IMR-90 (cell line): ENCODE measurements at regions not wholly inside any gene's neighbourhood (a gene's known extent, or its start where the extent isn't known, plus 50 kb on each side); places are given as distances from the start of the nearest gene placed in this dataset.
"Not testable (repeated sequence)": the region's sequence is repeated elsewhere in the genome, so short reads cannot be mapped to it uniquely, and the experiment has no call there.

Experiments used
- ATAC-seq: fragments of 200-7000 bp; cut with Tn5 transposase; 2 replicates; pipeline ENCODE4 v1.9.1; 2020; ENCODE audit warnings: low read depth, mild to moderate bottlenecking, moderate library complexity
- BruUV-seq: library from RNA; stranded (reverse); fragments of 400-500 nt; replicated peaks from 2 replicates; lab custom pipeline; 2021; lab: Mats Ljungman, UMichigan
- CTCF ChIA-PET: fragments of 300-600 bp; formaldehyde crosslinking; extraction: SDS; loops from one replicate; lab custom pipeline; 2021; ENCODE audit warnings: antibody characterized with exemption; lab: Yijun Ruan, JAX
- POLR2A ChIA-PET: fragments of 300-600 bp; sonication (Branson Sonifier 250); formaldehyde crosslinking; loops from one replicate; lab custom pipeline; 2022; ENCODE audit warnings: antibody characterized with exemption; ENCODE audit not compliant: unreplicated experiment; lab: Charles Lee
- DNase-seq: peaks from one replicate; pipeline ENCODE4 v3.0.0; 2013
- H2AFZ ChIP-seq: replicated peaks from 2 replicates; pipeline ENCODE3; 2013; ENCODE audit warnings: low read length, mild to moderate bottlenecking; ENCODE audit not compliant: poor library complexity
- H2AK5ac ChIP-seq: 2 replicates; pipeline ENCODE4 v1.6.1; 2013; ENCODE audit warnings: low read depth, low read length, inconsistent platforms
- H2AK9ac ChIP-seq: replicated peaks from 2 replicates; pipeline ENCODE3; 2013; ENCODE audit warnings: mild to moderate bottlenecking, low read depth, low read length, moderate library complexity; ENCODE audit not compliant: poor library complexity
- H2BK120ac ChIP-seq: 2 replicates; pipeline ENCODE4 v1.6.1; 2013; ENCODE audit warnings: low read depth, low read length, inconsistent platforms
- H2BK15ac ChIP-seq: 3 replicates; pipeline ENCODE4 v1.6.1; 2013; ENCODE audit warnings: low read depth, low read length, inconsistent platforms
- H2BK20ac ChIP-seq: 2 replicates; pipeline ENCODE4 v1.6.1; 2013; ENCODE audit warnings: low read depth, mild to moderate bottlenecking, inconsistent platforms, low read length, moderate library complexity
- H2BK5ac ChIP-seq: 2 replicates; pipeline ENCODE4 v1.6.1; 2013; ENCODE audit warnings: mild to moderate bottlenecking, low read depth, low read length, inconsistent platforms; ENCODE audit not compliant: poor library complexity, severe bottlenecking
- H3K14ac ChIP-seq: replicated peaks from 2 replicates; pipeline ENCODE4 v1.6.1; 2013; ENCODE audit warnings: low read depth, low read length, inconsistent platforms
- H3K18ac ChIP-seq: 2 replicates; pipeline ENCODE4 v1.6.1; 2013; ENCODE audit warnings: low read depth, low read length, control low read depth
- H3K23ac ChIP-seq: 2 replicates; pipeline ENCODE4 v1.6.1; 2013; ENCODE audit warnings: low read depth, low read length, inconsistent platforms
- H3K27ac ChIP-seq: 2 replicates; pipeline ENCODE4 v1.5.1; 2013; ENCODE audit warnings: mild to moderate bottlenecking, control low read depth, low read length; ENCODE audit not compliant: insufficient read depth
- H3K27me3 ChIP-seq: 2 replicates; pipeline ENCODE4 v1.6.1; 2013; ENCODE audit warnings: low read length; ENCODE audit not compliant: control insufficient read depth, insufficient read depth
- H3K36me3 ChIP-seq: 2 replicates; pipeline ENCODE4 v1.6.1; 2013; ENCODE audit warnings: low read length, mixed read lengths; ENCODE audit not compliant: control insufficient read depth, insufficient read depth
- H3K4ac ChIP-seq: 2 replicates; pipeline ENCODE4 v1.6.1; 2013; ENCODE audit warnings: low read depth, low read length, inconsistent platforms
- H3K4me1 ChIP-seq: 2 replicates; pipeline ENCODE4 v1.6.1; 2013; ENCODE audit warnings: low read length, mixed read lengths; ENCODE audit not compliant: control insufficient read depth, insufficient read depth
- H3K4me2 ChIP-seq: 2 replicates; pipeline ENCODE4 v1.6.1; 2013; ENCODE audit warnings: low read depth, mild to moderate bottlenecking, control low read depth, low read length, moderate library complexity
- H3K4me3 ChIP-seq: 2 replicates; pipeline ENCODE4 v1.5.1; 2013; ENCODE audit warnings: low read depth, mild to moderate bottlenecking, control low read depth, low read length, moderate library complexity; ENCODE audit not compliant: insufficient read depth
- H3K56ac ChIP-seq: 2 replicates; pipeline ENCODE4 v1.6.1; 2013; ENCODE audit warnings: low read length, inconsistent platforms; ENCODE audit not compliant: insufficient read depth; ENCODE audit errors: extremely low read depth
- H3K79me1 ChIP-seq, 2 experiments: 2 replicates each; pipeline ENCODE4 v1.6.1; 2013; ENCODE audit warnings: low read length in 2 of 2, inconsistent platforms in 1 of 2, low read depth in 1 of 2
- H3K9ac ChIP-seq: 2 replicates; pipeline ENCODE4 v1.6.1; 2013; ENCODE audit warnings: low read depth, low read length, control low read depth
- H3K9me1 ChIP-seq: 2 replicates; pipeline ENCODE4 v1.6.1; 2013; ENCODE audit warnings: low read length, inconsistent platforms; ENCODE audit not compliant: insufficient read depth
- H3K9me3 ChIP-seq: 2 replicates; pipeline ENCODE4 v1.6.1; 2013; ENCODE audit warnings: low read length; ENCODE audit not compliant: control insufficient read depth, insufficient read depth
- H4K20me1 ChIP-seq: 2 replicates; pipeline ENCODE4 v1.6.1; 2013; ENCODE audit warnings: low read length, inconsistent platforms; ENCODE audit not compliant: insufficient read depth
- H4K5ac ChIP-seq: 2 replicates; pipeline ENCODE4 v1.6.1; 2013; ENCODE audit warnings: mild to moderate bottlenecking, low read depth, low read length, control low read depth
- H4K8ac ChIP-seq, 2 experiments: 2 replicates each; pipeline ENCODE4 v1.6.1; 2013; ENCODE audit warnings: low read depth in 2 of 2, low read length in 2 of 2, control low read depth in 1 of 2, inconsistent platforms in 1 of 2
- H4K91ac ChIP-seq: 2 replicates; pipeline ENCODE4 v1.6.1; 2013; ENCODE audit warnings: low read depth, low read length, inconsistent platforms; ENCODE audit not compliant: insufficient read depth
- WGBS, 2 experiments: methylation state at CpG; one replicate each; pipeline versions ENCODE4 v1.1.5 to v1.1.7; 2013; ENCODE audit warnings: missing lambda C conversion rate in 2 of 2; ENCODE audit not compliant: insufficient read length in 1 of 2; ENCODE audit errors: extremely low coverage in 2 of 2; 5-methylcytosine and 5-hydroxymethylcytosine counted together
- dilution Hi-C: fragments of 300-500 bp; cut with HindIII; formaldehyde crosslinking; loops from one replicate; pipeline ENCODE4 v1.14.3; 2018; ENCODE audit warnings: low sequenced_read_pairs; ENCODE audit not compliant: unreplicated experiment
- in situ Hi-C: fragments of 300-500 bp; cut with MboI; formaldehyde crosslinking; loops from 3 replicates; pipeline ENCODE4 v1.14.3; 2019; ENCODE audit warnings: low sequenced_read_pairs, inconsistent platforms, mixed read lengths
- intact Hi-C: fragments of 100-400 bp; cut with micrococcal nuclease; formaldehyde crosslinking; loops from 2 replicates; pipeline ENCODE4 v1.10.0; 2022

- H3K27ac ChIP-seq, H3K9me3 ChIP-seq, H2AK5ac ChIP-seq, BruUV-seq, H4K8ac ChIP-seq, H3K14ac ChIP-seq, H3K4me3 ChIP-seq, H2BK20ac ChIP-seq, H3K27me3 ChIP-seq, DNase-seq, H4K20me1 ChIP-seq, H2BK5ac ChIP-seq, in situ Hi-C loops, CTCF ChIA-PET, H3K56ac ChIP-seq, dilution Hi-C loops, H2BK15ac ChIP-seq, H2AK9ac ChIP-seq, H3K4me1 ChIP-seq, POLR2A ChIA-PET, H3K9me1 ChIP-seq, H4K5ac ChIP-seq, H3K36me3 ChIP-seq, H4K91ac ChIP-seq, intact Hi-C loops, H3K4me2 ChIP-seq, H2AFZ ChIP-seq, H3K18ac ChIP-seq, ATAC-seq, H3K79me1 ChIP-seq, H3K4ac ChIP-seq, H3K23ac ChIP-seq, H3K9ac ChIP-seq, H2BK120ac ChIP-seq: not testable (repeated sequence)
- WGBS, 2 experiments: 80% methylated on average over 1 of the region's 8 CpGs; no CpG with 5 or more reads in 1 of the 2 experiments
These were observed 828.5 kb upstream of the CDH6 start for GRCh38 chr5:30365031-30365430.
